Activated CD4-positive, alpha-beta T cell treated with anti-CD3 and anti-CD28 coated beads, Interleukin-2, amount 10 ng/mL, durations not matched to agents 24 days and 14 days (primary cell): ENCODE measurements at regions not wholly inside any gene's neighbourhood (a gene's known extent, or its start where the extent isn't known, plus 50 kb on each side); places are given as distances from the start of the nearest gene placed in this dataset.

Source experiments
- DNase-seq: peaks from one replicate; pipeline ENCODE4 v3.0.0; 2022
- H3K27ac Mint-ChIP-seq: one replicate; pipeline ENCODE4 v1.8.0; 2022; ENCODE audit warnings: mild to moderate bottlenecking, mixed read lengths
- H3K27me3 Mint-ChIP-seq: one replicate; pipeline ENCODE4 v1.8.0; 2022; ENCODE audit warnings: mixed read lengths
- H3K36me3 Mint-ChIP-seq: one replicate; pipeline ENCODE4 v1.8.0; 2022; ENCODE audit warnings: low read depth, mild to moderate bottlenecking, mixed read lengths
- H3K4me1 Mint-ChIP-seq: one replicate; pipeline ENCODE4 v1.8.0; 2021; ENCODE audit warnings: mixed read lengths
- H3K4me3 Mint-ChIP-seq: one replicate; pipeline ENCODE4 v1.8.0; 2022; ENCODE audit warnings: mild to moderate bottlenecking, moderate library complexity, mixed read lengths
- H3K9me3 Mint-ChIP-seq: one replicate; pipeline ENCODE4 v1.8.0; 2021; ENCODE audit warnings: mixed read lengths
- intact Hi-C: fragments of 100-400 bp; cut with micrococcal nuclease; formaldehyde crosslinking; loops from one replicate; pipeline ENCODE4 v1.15.1; 2023

DNA sequence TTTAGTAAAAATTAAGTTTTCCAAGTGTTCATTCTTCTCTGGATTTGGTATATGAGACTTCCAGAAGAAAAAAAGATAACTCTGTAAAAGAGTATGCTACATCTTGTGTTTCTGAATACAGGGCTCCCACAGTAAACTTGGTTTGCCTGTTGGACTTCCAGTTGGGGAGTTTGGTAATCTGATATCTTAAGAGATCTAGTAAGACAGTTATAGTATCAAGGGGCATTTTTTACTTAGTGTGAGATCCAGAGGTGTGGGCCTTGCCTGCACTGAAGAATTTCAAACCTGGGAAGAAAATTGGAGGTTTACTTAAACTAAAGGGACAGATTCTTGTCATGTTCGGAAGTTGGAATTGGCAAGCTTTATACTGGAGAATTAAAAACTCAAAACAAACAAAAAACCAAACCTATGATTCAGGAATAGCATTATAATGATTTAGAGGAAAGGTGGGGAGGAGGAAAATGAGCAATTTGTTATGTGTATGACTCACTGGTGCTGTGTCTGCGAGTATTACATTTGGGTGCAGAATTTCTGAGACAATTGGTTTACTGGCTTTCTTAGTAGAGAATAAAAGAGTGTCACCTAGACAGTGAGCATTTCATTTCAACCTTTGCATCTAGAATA lies 58.9 kb upstream of the ULK4 start:
- Mint-ChIP-seq H3K9me3 (no peaks in the 10 kb centered on the region), H3K4me1 (peaks cover 54% of the 10 kb centered on the region), H3K36me3 (peaks cover 7% of the 10 kb centered on the region), H3K4me3 (peak overlapping the region; percentile 24), H3K27me3 (no peaks in the 10 kb centered on the region), H3K27ac (peak overlapping the region; percentile 58)
- intact Hi-C loops = no loop called here
- no peak for DNase-seq

DNA sequence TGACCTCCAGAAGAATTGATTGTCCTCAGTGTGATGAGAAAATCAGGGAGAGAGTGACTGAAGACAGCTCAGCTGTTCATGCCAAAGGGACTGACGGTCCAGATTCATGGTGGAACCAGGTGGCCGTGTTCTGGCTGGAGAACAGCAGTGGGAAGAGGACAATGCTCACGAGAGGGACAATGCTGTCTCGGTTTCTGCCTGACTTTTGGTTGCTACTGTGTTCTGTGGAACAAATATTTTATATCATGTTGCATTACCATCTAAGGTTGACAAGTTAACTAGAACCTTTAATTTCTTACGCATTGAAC lies 58.0 kb upstream of the ULK4 start:
- no peaks in the 10 kb centered on the region for H3K9me3 Mint-ChIP-seq
- no peak overlapping the region for H3K4me3 Mint-ChIP-seq
- peaks cover 54% of the 10 kb centered on the region for H3K4me1 Mint-ChIP-seq
- peaks cover 8% of the 10 kb centered on the region for H3K36me3 Mint-ChIP-seq
- intact Hi-C loops = loop anchor here (10.0 kb wide), 1 partner anchor 125 kb away; no protein-coding TSS in a partner anchor
- no peak overlapping the region for H3K27ac Mint-ChIP-seq
- no peaks in the 10 kb centered on the region for H3K27me3 Mint-ChIP-seq
- no peak for DNase-seq

DNA sequence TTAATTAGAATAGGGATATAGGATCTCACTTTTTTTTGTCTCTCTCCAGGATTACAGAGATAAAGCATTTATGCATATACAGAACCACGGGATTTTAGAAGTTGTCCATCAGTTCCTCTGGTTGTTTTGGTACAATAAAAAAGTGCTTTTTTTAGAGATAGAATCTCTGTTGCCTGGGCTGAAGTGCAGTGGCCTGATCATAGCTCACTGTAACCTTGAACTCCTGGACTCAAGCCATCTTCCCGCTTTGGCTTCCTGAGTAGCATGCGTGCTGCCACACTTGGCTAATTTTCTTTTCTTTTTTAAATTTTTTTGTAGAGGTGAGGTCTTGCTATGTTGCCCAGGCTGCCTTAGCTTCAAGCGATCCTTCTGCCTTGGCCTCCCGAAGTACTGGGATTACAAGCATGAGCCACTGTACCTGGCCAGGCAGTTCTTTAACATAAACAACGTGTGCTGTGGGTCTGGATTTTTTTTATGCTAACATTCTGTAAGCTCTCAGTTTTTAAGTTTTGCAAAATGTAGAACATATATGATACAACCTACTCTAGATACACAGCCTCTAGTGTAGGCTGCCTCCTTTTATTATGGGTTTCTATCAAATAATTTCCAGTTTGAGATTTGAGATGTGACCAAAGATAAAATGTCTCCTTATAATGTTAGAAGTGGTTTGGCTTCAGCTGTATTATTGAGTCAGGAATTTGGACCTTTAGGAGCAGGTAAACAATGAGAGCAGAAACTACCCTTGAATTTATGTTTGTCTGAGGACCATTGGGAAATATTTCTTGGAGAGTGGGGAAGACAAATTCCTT lies 57.4 kb upstream of the ULK4 start:
- Mint-ChIP-seq H3K36me3 (peaks cover 12% of the 10 kb centered on the region), H3K27ac (no peak overlapping the region), H3K27me3 (no peaks in the 10 kb centered on the region), H3K4me3 (no peak overlapping the region), H3K9me3 (no peaks in the 10 kb centered on the region), H3K4me1 (peaks cover 54% of the 10 kb centered on the region)
- no peak for DNase-seq
- intact Hi-C loops = loop anchor here (10.0 kb wide), 1 partner anchor 125 kb away; no protein-coding TSS in a partner anchor

DNA sequence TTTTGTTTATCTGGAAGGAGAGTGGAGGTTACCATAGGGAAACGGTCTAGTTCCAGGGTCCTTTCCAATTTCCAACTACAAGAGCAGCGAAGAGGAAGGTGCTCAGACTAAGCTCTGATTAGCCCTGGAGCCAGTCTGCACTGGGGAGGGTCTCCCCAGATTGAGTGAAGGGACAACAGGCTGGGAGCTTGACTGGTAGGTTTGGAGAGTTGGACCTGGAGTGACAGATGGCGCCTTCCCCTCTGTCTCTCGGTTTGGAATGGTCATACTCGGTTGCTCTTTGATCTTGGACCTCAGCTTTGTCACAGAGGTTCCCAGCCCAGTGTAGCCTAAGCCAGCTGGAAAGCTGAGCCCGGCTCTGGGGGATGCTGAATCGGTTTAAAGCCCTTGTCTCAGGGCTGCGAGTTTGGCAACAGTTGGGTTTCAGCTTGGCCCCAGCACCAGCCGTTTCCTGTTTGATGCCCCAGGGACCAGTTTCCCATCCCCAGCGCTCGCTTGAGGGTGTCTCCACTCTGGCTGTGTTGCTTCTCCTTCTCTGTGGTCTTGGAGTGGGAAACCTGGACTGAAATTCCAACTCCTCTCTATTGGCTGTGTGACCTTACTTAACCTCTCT lies 53.1 kb upstream of the ULK4 start:
- Mint-ChIP-seq H3K9me3 (no peaks in the 10 kb centered on the region), H3K4me3 (peak overlapping the region; percentile 95), H3K4me1 (peaks cover 47% of the 10 kb centered on the region), H3K27ac (peak overlapping the region; percentile 93), H3K27me3 (no peaks in the 10 kb centered on the region), H3K36me3 (peaks cover 10% of the 10 kb centered on the region)
- intact Hi-C loops = loop anchor here (1.0 to 10.0 kb wide), 3 partner anchors 65 to 120 kb away; no protein-coding TSS in a partner anchor
- peak; percentile 67 for DNase-seq

DNA sequence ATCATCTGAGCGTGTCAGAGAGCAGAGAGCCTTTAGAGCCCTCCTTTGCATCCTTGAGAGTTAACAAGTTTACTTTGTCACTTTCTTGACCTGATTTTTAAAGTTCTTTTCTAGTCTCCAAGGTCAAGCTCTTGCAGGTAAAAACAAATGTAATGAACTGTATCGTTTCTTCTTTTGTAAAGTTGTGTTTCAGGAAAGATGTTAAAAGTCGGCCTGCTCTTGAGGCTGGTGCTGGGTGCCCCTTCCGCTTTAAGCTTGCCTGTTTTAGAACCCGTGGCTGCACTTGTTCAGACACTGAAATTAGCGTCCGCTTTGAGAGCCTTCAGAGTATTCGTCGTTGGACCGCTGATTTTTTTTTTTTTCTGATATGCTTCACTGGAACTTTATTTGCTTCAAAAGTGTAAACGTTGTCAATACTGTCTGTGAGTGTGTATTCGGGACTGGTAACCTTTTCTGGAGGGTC lies 52.6 kb upstream of the ULK4 start:
- no peaks in the 10 kb centered on the region for H3K27me3 Mint-ChIP-seq
- no peaks in the 10 kb centered on the region for H3K9me3 Mint-ChIP-seq
- H3K36me3 Mint-ChIP-seq = peaks cover 10% of the 10 kb centered on the region
- DNase-seq = peak; percentile 68
- peak overlapping the region; percentile 95 for H3K4me3 Mint-ChIP-seq
- intact Hi-C loops = loop anchor here (1.0 to 10.0 kb wide), 3 partner anchors 66 to 120 kb away; no protein-coding TSS in a partner anchor
- H3K27ac Mint-ChIP-seq = peak overlapping the region; percentile 93
- peaks cover 43% of the 10 kb centered on the region for H3K4me1 Mint-ChIP-seq

DNA sequence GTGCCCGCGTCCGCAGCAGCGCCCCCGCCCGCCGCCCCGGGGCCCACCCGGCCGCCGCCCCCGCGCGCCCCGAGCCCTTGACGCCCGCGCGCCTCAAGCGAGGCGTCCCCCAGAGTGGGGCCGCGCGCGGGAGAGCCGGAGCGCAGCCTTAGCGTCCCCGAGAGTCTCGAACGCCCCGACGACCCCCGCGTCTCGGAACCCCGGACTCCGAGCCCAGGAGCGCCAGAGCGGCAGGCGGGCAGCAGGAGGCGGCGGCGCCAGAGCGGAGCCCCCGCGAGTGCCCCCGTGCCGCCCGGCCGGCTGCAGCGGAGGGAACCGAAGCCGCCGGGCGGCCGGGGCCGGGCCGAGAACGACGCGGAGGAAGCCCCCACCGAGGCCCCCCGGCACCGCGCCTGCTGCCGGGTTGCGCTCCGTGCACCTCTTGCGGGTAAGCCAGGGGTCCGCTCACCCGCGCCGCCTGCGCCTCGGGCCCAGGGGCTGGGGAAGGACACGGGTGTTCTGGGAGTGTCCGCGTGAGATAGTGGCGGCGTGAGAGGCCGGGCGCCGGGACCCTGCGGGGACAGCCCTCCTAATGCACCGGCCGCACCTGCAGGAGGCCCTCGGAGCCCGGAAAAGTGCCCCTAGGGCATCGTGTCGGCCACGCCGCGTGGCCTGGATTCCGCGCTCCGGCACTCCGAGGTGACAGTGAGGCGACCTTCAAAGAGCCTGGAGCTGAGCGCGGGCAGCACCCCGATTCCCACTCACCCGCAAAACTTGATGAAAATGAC lies 52.0 kb upstream of the ULK4 start:
- H3K27ac Mint-ChIP-seq = peak overlapping the region; percentile 93
- DNase-seq = peak; percentile 82
- H3K36me3 Mint-ChIP-seq = peaks cover 10% of the 10 kb centered on the region
- H3K4me3 Mint-ChIP-seq = peak overlapping the region; percentile 95
- peaks cover 41% of the 10 kb centered on the region for H3K4me1 Mint-ChIP-seq
- intact Hi-C loops = loop anchor here (1.0 to 10.0 kb wide), 5 partner anchors 52 to 119 kb away; partner anchors contain the start of gene ULK4
- no peaks in the 10 kb centered on the region for H3K9me3 Mint-ChIP-seq
- H3K27me3 Mint-ChIP-seq = no peaks in the 10 kb centered on the region

DNA sequence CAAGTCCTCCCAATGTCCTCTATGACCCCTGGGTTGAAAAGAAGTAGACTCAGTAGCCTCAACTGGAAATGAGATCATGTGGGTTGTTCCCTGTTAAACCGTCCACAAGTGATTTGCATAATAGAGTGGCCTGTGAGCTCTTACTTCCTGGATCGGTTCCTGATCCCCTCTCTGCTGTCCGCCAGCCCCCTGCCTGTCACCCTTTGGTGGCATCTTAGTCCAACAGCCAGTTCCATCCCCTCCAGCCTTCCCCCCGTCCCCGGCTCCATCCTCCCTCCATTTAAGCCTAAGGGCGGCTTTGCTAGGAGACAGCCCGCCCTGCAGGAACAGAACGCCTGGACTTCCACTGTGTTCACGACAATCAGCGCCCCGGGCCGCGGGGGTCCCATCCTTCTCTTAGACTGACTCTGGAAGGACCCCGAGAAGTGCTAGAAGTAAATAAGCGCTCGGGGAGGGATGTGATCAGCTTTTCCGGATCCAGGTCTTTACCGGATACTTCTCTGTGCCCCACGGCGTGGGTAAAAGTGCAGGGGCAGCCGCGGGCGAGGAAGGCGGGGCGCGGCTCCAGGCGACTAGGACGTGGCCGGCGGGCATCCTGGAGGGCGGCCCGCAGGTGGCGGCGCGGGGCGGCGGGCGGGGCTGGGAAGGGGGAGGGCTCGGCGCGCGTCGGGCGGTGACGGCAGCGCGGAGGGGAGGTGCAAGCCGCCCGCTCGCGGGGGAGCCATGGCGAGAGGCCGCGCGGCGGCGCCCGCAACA lies 51.2 kb upstream of the ULK4 start:
- H3K36me3 Mint-ChIP-seq = peaks cover 10% of the 10 kb centered on the region
- intact Hi-C loops = loop anchor here (1.0 to 10.0 kb wide), 3 partner anchors 51 to 118 kb away; partner anchors contain the start of gene ULK4
- H3K27me3 Mint-ChIP-seq = no peaks in the 10 kb centered on the region
- peaks cover 38% of the 10 kb centered on the region for H3K4me1 Mint-ChIP-seq
- peak; percentile 91 for DNase-seq
- H3K4me3 Mint-ChIP-seq = peak overlapping the region; percentile 84
- peak overlapping the region; percentile 93 for H3K27ac Mint-ChIP-seq
- no peaks in the 10 kb centered on the region for H3K9me3 Mint-ChIP-seq

DNA sequence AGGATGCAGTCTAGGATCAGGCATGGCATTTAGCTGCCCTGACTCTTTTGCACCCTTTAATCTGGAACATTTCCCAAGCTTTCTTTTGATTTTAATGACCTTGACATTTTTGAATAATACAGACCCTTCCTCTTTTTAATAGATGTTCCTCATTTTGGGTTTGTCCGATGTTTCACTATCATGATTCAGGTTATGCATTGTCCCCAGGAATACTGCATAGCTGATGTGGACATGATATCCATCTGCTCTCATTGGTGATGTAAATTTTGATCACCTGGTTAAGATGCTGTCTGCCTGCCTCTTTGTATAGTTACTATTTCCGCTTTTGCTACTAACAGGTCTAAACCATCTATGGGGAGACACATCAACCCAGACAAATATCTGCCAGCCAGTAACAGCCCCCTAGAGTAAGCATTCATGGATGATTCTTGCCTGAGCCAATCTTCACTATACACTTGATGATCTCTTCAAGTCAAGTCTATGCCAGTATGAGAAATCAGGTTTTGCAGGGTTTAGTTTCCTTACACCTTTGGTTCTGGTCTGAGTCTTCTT lies 50.6 kb upstream of the ULK4 start:
- H3K4me1 Mint-ChIP-seq = peaks cover 38% of the 10 kb centered on the region
- H3K9me3 Mint-ChIP-seq = no peaks in the 10 kb centered on the region
- H3K27ac Mint-ChIP-seq = peak overlapping the region; percentile 93
- intact Hi-C loops = loop anchor here (2.0 to 10.0 kb wide), 2 partner anchors 80 to 118 kb away; no protein-coding TSS in a partner anchor
- H3K27me3 Mint-ChIP-seq = no peaks in the 10 kb centered on the region
- H3K4me3 Mint-ChIP-seq = peak overlapping the region; percentile 84
- peaks cover 10% of the 10 kb centered on the region for H3K36me3 Mint-ChIP-seq
- DNase-seq = no peak
